HG03060 (cell line): ENCODE measurements at regions not wholly inside any gene's neighbourhood (a gene's known extent, or its start where the extent isn't known, plus 50 kb on each side); places are given as distances from the start of the nearest gene placed in this dataset.

Experiments
- ATAC-seq: cut with Tn5 transposase; IDR thresholded peaks from one replicate; pipeline ENCODE4 v1.9.1; 2021; ENCODE audit warnings: low read depth, moderate number of reproducible peaks; ENCODE audit not compliant: unreplicated experiment

DNA sequence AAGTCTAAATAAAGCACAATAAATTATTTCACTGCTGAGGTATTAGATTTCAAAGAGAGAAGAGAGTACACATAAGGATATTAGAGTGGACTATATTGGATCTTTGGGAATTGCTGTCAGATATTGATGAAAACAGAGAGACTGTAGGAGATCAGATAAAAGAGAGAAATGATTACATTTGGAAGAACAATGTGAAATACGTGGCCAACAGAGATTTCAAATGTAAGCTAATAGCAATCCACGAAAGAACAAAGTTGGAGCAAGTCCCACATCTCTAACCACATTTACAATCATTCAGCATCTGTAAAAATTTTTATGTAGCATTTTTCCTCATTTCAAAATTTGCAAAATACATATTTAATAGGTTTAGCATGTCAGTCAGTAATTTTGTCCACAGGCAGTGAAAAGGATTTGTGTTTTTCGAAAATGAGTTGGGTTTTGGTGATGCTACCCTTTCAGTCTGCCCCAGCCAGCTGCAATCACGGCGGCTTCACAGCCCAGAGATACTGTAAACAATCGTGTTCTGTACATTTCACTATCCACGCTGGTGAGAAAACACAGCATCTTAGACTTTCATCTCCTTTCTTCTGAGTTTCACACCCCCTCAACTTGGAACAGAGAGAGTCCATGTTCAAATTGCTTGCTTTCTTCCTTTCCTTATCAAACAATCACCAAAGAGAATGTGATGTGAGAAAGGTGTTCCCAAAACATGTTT lies 209.1 kb upstream of the LYPLAL1 start:
- no peak for ATAC-seq

GRCh38 chr1:218965821-218966220 lies 207.9 kb upstream of the LYPLAL1 start:
- ATAC-seq, result no peak

- no peak for ATAC-seq
These were observed 206.4 kb upstream of the LYPLAL1 start for GRCh38 chr1:218967254-218967653.

DNA sequence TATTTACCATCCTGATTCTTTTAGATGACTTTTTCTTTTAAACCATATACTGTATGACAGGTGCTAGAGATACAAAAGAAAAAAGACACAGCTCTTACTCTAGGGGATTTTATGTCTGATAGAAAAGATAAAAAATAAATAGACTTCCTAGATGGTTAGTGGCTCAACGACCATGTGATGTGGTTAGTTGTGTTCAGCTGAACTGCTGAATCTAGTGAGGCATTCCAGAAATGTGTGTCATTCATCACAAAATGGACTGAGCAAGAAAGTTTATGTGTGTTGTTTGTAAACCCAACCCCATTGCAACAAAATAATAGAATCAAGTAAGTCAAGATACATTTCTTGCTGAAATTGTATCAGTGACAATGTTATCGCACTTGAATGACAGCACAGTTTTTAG lies 205.8 kb upstream of the LYPLAL1 start:
- no peak for ATAC-seq

- ATAC-seq, result no peak
These were observed 204.7 kb upstream of the LYPLAL1 start for GRCh38 chr1:218969006-218969405.

GRCh38 chr1:218970397-218970990 lies 203.2 kb upstream of the LYPLAL1 start:
- no peak for ATAC-seq

DNA sequence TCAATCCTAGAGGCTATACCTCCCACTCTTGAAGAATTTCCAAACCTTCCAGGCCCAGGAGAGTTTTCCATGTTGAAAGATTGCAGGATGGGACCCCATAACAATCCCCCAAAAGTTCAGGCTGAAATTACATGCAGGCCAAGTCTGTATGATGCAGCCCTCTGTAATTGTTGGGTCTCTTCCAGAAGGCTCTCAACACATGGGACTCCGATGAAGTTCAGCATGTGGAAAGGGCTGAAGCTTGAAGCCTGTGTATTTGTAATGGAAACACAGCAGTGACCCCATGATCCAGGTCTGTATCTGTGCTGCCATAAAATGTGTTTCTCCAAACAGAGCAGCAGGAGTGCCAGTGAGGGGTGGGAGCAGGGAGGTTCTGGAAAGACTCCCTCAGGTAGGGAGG lies 202.5 kb upstream of the LYPLAL1 start:
- ATAC-seq, result no peak

DNA sequence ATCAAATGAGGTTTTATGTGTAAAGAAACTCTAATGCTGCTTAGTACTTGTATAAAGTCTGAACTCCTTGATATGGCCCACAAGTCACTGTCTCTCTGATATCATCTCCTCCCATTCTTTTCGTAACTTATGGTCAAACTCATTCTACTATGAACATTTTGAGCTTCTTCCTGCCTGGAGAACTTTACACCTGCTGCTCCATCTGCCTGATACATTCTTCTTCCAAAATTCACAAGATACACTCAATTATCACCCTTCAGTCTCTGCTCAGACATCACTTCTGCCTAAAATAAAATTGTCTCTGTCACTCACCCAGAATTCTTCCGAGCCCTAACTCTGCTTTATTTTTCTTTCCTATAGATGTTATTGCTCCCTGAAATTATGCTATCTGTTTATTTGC lies 192.8 kb upstream of the LYPLAL1 start:
- no peak for ATAC-seq

DNA sequence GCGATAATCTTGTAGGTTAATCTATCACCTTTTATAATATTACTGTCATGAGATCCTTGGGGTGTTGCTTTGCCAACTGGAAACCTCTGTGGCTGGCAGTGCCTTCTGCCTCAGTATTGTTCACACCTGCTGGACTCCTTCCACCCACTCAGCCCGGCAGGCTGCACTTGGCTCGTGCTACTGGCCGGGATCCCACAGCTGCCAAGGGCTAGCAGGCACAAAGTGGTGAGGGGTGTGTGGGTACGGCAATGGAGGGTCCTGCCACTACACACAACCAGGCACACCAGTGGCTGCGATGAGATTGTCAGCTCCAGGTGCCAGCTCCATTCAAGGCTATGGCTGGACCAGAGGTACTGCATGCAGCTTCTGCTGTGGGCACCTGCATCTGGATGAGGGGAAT lies 191.2 kb upstream of the LYPLAL1 start:
- ATAC-seq, result no peak

GRCh38 chr1:218983433-218983832 lies 190.2 kb upstream of the LYPLAL1 start:
- ATAC-seq, result no peak

GRCh38 chr1:218983848-218984247 lies 189.8 kb upstream of the LYPLAL1 start:
- no peak for ATAC-seq

DNA sequence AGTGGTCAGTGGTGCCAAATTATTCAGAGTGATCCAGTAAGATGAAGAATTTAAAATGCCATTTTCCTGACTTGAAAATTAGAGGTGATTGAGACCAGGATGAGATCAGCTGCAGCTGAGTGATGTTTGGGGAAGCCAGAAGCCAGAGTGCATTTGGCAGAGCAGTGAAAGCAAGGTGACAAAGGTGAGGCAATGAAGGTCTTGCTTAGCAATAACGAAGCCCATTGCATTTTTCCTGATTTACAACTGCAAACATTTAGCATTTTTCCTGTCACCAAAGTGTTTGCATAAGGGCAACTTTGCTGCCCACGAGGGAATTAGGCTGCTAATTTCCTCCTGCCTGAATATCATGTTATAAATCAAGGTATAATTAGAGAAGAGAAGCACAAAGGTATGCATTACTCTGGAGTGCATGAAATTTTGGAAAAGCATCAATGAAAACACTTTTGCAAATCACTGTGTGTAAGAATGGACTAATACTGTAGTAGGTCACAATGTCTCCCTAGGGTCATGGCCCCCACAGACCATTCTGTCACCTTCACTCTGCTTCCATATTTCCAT lies 188.2 kb upstream of the LYPLAL1 start:
- ATAC-seq, result no peak

GRCh38 chr1:218986816-218987215 lies 186.9 kb upstream of the LYPLAL1 start:
- ATAC-seq, result no peak

GRCh38 chr1:218990019-218990418 lies 183.7 kb upstream of the LYPLAL1 start:
- ATAC-seq, result no peak

DNA sequence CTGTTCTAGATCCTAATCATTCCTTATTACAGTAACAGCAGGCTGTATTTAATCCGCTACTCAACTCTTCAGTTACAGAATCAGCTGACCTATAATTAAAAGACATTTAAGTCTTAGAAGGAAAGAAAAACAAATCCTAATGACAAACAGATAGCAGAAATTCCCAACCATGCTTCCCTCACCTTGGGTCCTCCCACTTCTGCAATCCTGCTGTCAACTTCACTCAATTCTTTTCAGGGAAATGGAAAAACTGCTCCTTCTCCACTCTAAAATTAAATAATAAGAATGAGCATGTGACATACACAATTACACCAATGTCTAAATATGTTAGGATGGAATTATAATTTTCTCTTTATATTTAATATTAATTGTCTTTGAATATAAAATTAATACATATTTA lies 182.6 kb upstream of the LYPLAL1 start:
- no peak for ATAC-seq

DNA sequence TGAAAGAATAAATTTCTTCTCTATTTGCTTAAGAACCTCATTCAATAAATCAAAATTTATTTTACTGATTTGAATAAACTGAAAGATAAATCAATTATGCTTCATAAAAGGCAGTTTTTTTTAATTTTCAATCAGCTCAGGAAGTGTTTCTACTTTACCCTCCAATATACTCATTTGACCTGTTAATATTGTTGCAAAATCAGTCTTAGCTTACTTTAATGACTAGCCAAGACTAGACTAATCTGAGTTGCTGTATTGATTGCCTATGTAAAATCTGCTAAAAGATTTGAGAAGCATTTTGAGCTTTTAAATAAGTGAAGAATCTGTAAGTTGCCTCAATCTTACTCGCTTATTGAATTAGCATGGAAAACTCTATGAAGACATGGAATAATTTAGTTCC lies 179.1 kb upstream of the LYPLAL1 start:
- ATAC-seq, result no peak

DNA sequence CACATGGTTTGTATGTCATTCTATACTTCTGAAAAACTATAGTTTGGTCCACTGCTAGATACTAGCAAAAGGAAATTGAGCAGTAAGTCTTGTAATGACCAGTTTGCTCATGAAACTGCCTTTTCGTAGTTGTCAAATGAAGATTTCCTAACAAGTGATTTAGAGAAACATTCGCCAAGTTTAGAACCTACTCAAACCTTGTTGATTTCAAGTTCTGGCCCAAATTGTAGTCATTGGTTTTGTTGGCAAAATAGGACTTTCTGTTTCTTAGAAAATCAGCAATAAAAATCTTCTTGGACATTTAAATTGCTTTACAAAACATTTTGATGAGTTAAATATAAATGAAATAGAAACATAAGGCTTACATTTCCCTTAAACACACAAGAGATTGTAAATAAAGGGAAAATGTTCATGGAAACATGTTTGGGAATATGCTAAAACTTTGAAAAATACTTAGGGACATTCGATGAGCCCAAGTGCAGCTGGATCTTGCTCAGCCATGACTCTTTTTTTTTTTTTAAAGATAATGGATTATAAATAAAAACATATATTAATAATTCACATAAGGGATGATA lies 178.5 kb upstream of the LYPLAL1 start:
- ATAC-seq, result no peak

DNA sequence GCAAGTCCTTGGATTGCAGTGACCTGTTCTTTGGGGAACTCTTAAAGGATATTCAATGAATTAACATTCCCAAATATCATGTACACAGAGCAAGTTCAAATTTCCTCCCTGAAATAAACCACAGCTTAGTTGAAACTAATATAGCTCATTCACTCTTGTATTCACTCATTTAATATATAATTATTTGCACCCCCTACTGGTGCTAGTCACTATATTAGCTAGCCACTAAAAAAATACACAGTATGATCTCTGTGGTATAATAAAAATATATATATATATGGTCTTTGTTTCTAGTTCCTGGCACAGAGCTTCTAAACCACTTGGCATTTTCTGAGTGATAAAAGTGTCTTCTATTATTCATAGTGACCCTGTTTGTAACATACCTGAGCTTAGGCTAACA lies 177.3 kb upstream of the LYPLAL1 start:
- ATAC-seq, result no peak

DNA sequence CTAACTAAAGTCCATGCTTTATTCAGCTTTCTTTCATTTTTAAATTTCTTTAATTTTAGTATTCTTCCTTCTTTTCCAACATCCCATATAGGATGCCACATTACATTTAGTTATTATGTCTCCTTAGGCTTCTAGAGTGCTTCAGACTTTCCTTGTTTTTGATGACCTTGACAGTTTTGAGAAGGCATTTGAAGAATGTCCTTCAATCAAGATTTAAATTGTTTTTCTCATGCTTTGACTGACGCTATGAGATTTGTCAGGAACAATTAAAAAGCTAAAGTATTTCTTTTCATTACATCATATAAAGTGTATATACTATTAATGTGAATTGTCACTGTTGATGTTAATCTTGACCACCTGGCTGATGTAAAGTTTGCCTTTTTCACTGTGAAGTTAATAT lies 173.7 kb upstream of the LYPLAL1 start:
- no peak for ATAC-seq

GRCh38 chr1:219000631-219001030 lies 173.0 kb upstream of the LYPLAL1 start:
- ATAC-seq, result no peak

GRCh38 chr1:219010720-219011119 lies 163.0 kb upstream of the LYPLAL1 start:
- no peak for ATAC-seq

DNA sequence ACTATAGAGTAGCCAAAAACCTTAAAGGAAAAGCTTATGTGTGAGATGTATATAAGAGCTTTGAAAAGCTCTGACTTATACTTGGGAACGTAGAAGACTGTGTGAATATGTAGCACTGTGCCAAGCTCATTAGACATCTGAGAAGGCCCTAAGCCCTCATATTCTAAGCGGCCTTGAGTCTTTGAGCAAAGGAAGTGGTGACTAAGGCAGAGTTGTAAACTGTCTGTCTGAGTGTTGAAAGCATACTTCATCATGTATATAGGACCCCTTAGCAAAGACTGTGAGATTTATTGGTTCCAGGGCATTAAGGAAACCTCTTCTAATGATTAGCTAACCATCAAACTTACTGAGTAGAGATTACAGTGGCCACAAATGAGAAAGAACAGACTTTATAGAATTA lies 153.3 kb upstream of the LYPLAL1 start:
- ATAC-seq, result no peak
